B cell (primary cell): ENCODE measurements at regions not wholly inside any gene's neighbourhood (a gene's known extent, or its start where the extent isn't known, plus 50 kb on each side); places are given as distances from the start of the nearest gene placed in this dataset.

ENCODE experiments used
- ATAC-seq: fragments of 200-7000 bp; cut with Tn5 transposase; one replicate; pipeline ENCODE4 v1.10.0; 2021; ENCODE audit warnings: low read depth, mild to moderate bottlenecking, moderate number of reproducible peaks, moderate library complexity
- CTCF ChIA-PET: fragments of 350-600 bp; sonication (Branson Sonifier 250); formaldehyde crosslinking; loops from one replicate; lab custom pipeline; 2021; ENCODE audit warnings: antibody characterized with exemption, inconsistent platforms; lab: Charles Lee
- POLR2A ChIA-PET: fragments of 350-600 bp; sonication (Branson Sonifier 250); formaldehyde crosslinking; loops from one replicate; lab custom pipeline; 2021; ENCODE audit warnings: antibody characterized with exemption; lab: Charles Lee
- DNase-seq: peaks from one replicate; pipeline ENCODE4 v3.0.0; 2013
- H2AFZ ChIP-seq: 2 replicates; pipeline ENCODE4 v1.6.1; 2012; ENCODE audit warnings: mild to moderate bottlenecking, low read depth, low read length; ENCODE audit not compliant: insufficient read depth, poor library complexity, severe bottlenecking
- H3K27ac ChIP-seq, 2 donors: 1 replicate in 1 of 2; 2 replicates in 1 of 2; pipeline ENCODE4 v1.5.1; 2012 to 2013; ENCODE audit warnings: low read length in 2 of 2, mild to moderate bottlenecking in 2 of 2, moderate library complexity in 1 of 2
- H3K27me3 ChIP-seq, 4 experiments: fragments of 200-600 bp in 1 of 4; sonication (generic) in 1 of 4; replicated peaks in 1 of 4; 1 replicate in 2 of 4; 2 replicates in 2 of 4; pipeline versions ENCODE4 v1.6.1 to v1.7.0; 2013 to 2016; ENCODE audit warnings: low read length in 3 of 4, mild to moderate bottlenecking in 2 of 4, mixed read lengths in 1 of 4, moderate library complexity in 1 of 4; ENCODE audit not compliant: insufficient read depth in 4 of 4, control insufficient read depth in 3 of 4; ENCODE audit errors: control extremely low read depth in 1 of 4
- H3K36me3 ChIP-seq, 2 experiments: replicated peaks in 1 of 2; 1 replicate in 1 of 2; 2 replicates in 1 of 2; pipeline versions ENCODE4 v1.6.1 to v1.7.1; 2013; ENCODE audit warnings: low read length in 1 of 2; ENCODE audit not compliant: insufficient read depth in 2 of 2, control insufficient read depth in 1 of 2; ENCODE audit errors: control extremely low read depth in 1 of 2, extremely low read depth in 1 of 2
- H3K4me1 ChIP-seq, 2 donors: fragments of 200-600 bp in 1 of 2; sonication (generic) in 1 of 2; 1 replicate in 1 of 2; 2 replicates in 1 of 2; pipeline versions ENCODE4 v1.5.1 to v1.6.1; 2013 to 2017; ENCODE audit warnings: low read length in 2 of 2; ENCODE audit not compliant: control insufficient read depth in 2 of 2, insufficient read depth in 2 of 2
- H3K4me2 ChIP-seq: replicated peaks from 2 replicates; pipeline ENCODE3; 2012; ENCODE audit warnings: mild to moderate bottlenecking, low read depth, low read length; ENCODE audit not compliant: poor library complexity, severe bottlenecking
- H3K4me3 ChIP-seq, 5 experiments: fragments of 200-600 bp in 1 of 5; sonication (generic) in 1 of 5; 1 replicate in 3 of 5; 2 replicates in 2 of 5; pipeline versions ENCODE4 v1.5.1 to v1.7.0; 2011 to 2016; ENCODE audit warnings: low read length in 4 of 5, mild to moderate bottlenecking in 4 of 5, low read depth in 2 of 5, control low read depth in 1 of 5, moderate library complexity in 1 of 5; ENCODE audit not compliant: insufficient read depth in 1 of 5; ENCODE audit errors: control extremely low read depth in 1 of 5, extremely low read depth in 1 of 5
- H3K79me2 ChIP-seq: fragments of 200-600 bp; sonication (generic); one replicate; pipeline ENCODE4 v1.6.0; 2016; ENCODE audit warnings: low read length; ENCODE audit not compliant: control insufficient read depth, insufficient read depth
- H3K9ac ChIP-seq: fragments of 200-600 bp; sonication (generic); 2 replicates; pipeline ENCODE4 v1.6.1; 2017; ENCODE audit warnings: mild to moderate bottlenecking, low read length, moderate library complexity
- H3K9me3 ChIP-seq, 3 donors: one replicate each; pipeline versions ENCODE4 v1.6.1 to v1.7.1; 2013; ENCODE audit warnings: low read length in 2 of 3; ENCODE audit not compliant: control insufficient read depth in 2 of 3, insufficient read depth in 1 of 3; ENCODE audit errors: control extremely low read depth in 1 of 3
- H4K20me1 ChIP-seq: 2 replicates; pipeline ENCODE4 v1.6.0; 2012; ENCODE audit warnings: mild to moderate bottlenecking, low read length; ENCODE audit not compliant: insufficient read depth, control insufficient read depth, poor library complexity, severe bottlenecking
- H3K27ac Mint-ChIP-seq: one replicate; pipeline ENCODE4 v1.8.0; 2021; ENCODE audit warnings: mixed read lengths
- H3K27me3 Mint-ChIP-seq: one replicate; pipeline ENCODE4 v1.8.0; 2021; ENCODE audit warnings: mixed read lengths
- H3K4me1 Mint-ChIP-seq: one replicate; pipeline ENCODE4 v1.8.0; 2021; ENCODE audit warnings: mixed read lengths
- H3K4me3 Mint-ChIP-seq: one replicate; pipeline ENCODE4 v1.8.0; 2021; ENCODE audit warnings: mixed read lengths
- H3K9me3 Mint-ChIP-seq: one replicate; pipeline ENCODE4 v1.8.0; 2022; ENCODE audit warnings: mixed read lengths; ENCODE audit not compliant: insufficient read depth
- EZH2 ChIP-seq: IDR thresholded peaks from 2 replicates; pipeline ENCODE4 v1.6.1; 2012; ENCODE audit warnings: borderline replicate concordance, low read depth, mild to moderate bottlenecking, moderate library complexity, low read length; ENCODE audit not compliant: insufficient read depth, poor library complexity, severe bottlenecking
- whole genome bisulfite sequencing: methylation state at CpG from one replicate; pipeline ENCODE4 v1.1.5; 2013; ENCODE audit warnings: missing lambda C conversion rate; ENCODE audit not compliant: insufficient coverage; 5-methylcytosine and 5-hydroxymethylcytosine counted together
- intact Hi-C: fragments of 100-400 bp; cut with micrococcal nuclease; formaldehyde crosslinking; loops from one replicate; pipeline ENCODE4 v1.10.0; 2022
- TF ChIP-seq, protein P1 (sequence below): fragments of 200-600 bp; IDR thresholded peaks from one replicate; pipeline ENCODE4 v1.8.0; 2022; ENCODE audit warnings: antibody characterized with exemption, mild to moderate bottlenecking

DNA sequence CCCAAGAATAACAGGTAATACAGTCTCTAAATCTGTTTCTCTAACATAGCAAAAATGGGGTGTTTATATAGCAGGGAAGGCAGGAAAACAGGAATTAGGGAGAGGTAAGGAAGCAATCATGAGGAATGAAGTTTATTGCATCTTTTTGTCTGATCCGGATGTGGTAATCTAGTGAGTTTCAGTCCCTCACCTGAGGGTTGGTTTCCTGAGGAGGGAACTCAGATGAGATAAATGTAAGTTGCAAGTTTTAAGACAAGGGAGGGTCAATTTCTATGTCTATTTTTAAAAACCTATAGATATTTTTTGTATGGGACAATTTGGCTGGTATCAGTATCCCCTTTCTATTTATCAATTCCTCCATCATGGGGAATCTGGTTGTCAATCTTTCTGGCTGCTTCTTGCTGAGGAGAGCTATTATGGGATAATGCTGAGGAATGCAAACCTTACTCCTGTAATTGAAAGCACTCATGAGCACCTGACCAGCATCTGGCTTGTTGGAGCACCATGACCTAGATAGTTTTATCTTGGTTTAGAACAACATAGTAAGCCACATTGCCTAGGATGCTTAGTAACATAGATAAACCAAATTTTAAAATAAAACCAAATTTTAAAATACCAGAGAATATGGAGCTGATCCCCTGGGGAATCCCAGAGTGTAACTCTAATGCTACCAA lies 130.1 kb downstream of the ADAM29 start:
- Mint-ChIP-seq H3K4me3 (no peak overlapping the region), H3K4me1 (no peaks in the 10 kb centered on the region), H3K9me3 (no peaks in the 10 kb centered on the region), H3K27me3 (no peaks in the 10 kb centered on the region), H3K27ac (no peak overlapping the region)
- Histone ChIP-seq H3K27ac (no peak overlapping the region), H4K20me1 (no peaks in the 10 kb centered on the region), H3K9ac (no peak overlapping the region), H3K9me3 (peaks cover 0 to 7% (median 3%) of the 10 kb centered on the region in 3 donors), H3K4me3 (no peak overlapping the region), H3K79me2 (no peaks in the 10 kb centered on the region), H3K4me2 (no peak overlapping the region), H3K36me3 (no peaks in the 10 kb centered on the region), H3K27me3 (no peaks in the 10 kb centered on the region), H2AFZ (no peak overlapping the region), H3K4me1 (no peaks in the 10 kb centered on the region)
- TF ChIP-seq EZH2, result no peak
- TF ChIP-seq, protein P1, sequence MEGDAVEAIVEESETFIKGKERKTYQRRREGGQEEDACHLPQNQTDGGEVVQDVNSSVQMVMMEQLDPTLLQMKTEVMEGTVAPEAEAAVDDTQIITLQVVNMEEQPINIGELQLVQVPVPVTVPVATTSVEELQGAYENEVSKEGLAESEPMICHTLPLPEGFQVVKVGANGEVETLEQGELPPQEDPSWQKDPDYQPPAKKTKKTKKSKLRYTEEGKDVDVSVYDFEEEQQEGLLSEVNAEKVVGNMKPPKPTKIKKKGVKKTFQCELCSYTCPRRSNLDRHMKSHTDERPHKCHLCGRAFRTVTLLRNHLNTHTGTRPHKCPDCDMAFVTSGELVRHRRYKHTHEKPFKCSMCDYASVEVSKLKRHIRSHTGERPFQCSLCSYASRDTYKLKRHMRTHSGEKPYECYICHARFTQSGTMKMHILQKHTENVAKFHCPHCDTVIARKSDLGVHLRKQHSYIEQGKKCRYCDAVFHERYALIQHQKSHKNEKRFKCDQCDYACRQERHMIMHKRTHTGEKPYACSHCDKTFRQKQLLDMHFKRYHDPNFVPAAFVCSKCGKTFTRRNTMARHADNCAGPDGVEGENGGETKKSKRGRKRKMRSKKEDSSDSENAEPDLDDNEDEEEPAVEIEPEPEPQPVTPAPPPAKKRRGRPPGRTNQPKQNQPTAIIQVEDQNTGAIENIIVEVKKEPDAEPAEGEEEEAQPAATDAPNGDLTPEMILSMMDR, result no peak
- DNase-seq, result no peak
- intact Hi-C loops, result no loop called here
- ChIA-PET POLR2A (interaction anchor here (0.5 kb wide), 1 partner anchor 13 kb away, joined by 4 read pairs; no protein-coding TSS in a partner anchor), CTCF (no interaction called here)
- ATAC-seq, result no peak
- 80% methylated on average over 1 of the region's 1 CpG for WGBS

DNA sequence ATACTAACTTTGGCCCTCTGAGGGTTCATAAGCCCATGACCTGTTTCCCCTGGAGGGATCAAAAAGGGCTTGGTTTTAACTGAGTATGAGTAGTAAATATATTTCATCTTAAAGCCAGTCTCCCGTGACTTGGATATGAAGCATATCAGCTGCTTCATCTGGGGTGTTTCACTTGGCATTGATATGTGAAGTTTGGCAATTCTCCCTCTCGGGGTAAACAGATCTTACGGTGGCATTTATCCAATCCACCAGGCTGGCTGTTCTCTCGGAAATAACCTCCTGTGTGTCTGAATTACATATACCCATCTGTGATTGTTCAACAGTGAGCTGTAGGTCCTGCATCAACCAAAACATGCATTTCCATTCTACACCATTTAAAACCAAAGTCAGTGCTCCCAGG lies 130.7 kb downstream of the ADAM29 start:
- Histone ChIP-seq H3K4me3 (no peak overlapping the region), H4K20me1 (no peaks in the 10 kb centered on the region), H3K79me2 (no peaks in the 10 kb centered on the region), H3K27ac (no peak overlapping the region), H2AFZ (no peak overlapping the region), H3K4me1 (no peaks in the 10 kb centered on the region), H3K9ac (no peak overlapping the region), H3K4me2 (no peak overlapping the region), H3K9me3 (peaks cover 2 to 6% (median 2%) of the 10 kb centered on the region in 3 donors), H3K27me3 (no peaks in the 10 kb centered on the region), H3K36me3 (no peaks in the 10 kb centered on the region)
- Mint-ChIP-seq H3K27me3 (no peaks in the 10 kb centered on the region), H3K4me3 (no peak overlapping the region), H3K27ac (no peak overlapping the region), H3K9me3 (no peaks in the 10 kb centered on the region), H3K4me1 (no peaks in the 10 kb centered on the region)
- ChIA-PET POLR2A (interaction anchor here (0.5 kb wide), 1 partner anchor 14 kb away, joined by 4 read pairs; no protein-coding TSS in a partner anchor), CTCF (no interaction called here)
- ATAC-seq (no peak), DNase-seq (no peak)
- TF ChIP-seq, protein P1, result no peak
- no peak for TF ChIP-seq EZH2
- intact Hi-C loops, result no loop called here
- 90% methylated on average over 2 of the region's 4 CpGs for WGBS
